ENCODE measurements at regions not wholly inside any gene's neighbourhood (a gene's known extent, or its start where the extent isn't known, plus 50 kb on each side); places are given as distances from the start of the nearest gene placed in this dataset.

DNA sequence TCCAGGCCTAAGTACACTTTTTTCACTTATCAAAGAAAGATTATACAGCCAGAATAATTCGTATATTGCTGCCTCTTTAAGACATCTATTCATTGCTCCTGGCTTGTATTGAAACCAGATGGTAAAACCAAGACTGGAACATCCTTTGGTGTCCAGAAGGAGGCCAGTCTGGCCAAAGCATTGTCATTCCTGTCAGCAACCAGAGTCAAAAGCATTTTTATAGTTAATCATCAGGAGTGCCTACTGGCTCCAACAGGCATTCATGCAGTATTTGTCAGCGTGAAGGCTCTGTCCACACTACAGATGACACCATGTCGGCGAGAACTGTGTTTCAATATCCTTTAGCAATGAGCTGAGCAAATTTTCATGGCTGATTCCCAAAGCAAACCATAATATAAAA, 118.0 kb upstream of the G2E3 start:
- no peak overlapping the region for H3K27ac Mint-ChIP-seq
- peak; percentile 46 for DNase-seq
- TF ChIP-seq, protein P1, sequence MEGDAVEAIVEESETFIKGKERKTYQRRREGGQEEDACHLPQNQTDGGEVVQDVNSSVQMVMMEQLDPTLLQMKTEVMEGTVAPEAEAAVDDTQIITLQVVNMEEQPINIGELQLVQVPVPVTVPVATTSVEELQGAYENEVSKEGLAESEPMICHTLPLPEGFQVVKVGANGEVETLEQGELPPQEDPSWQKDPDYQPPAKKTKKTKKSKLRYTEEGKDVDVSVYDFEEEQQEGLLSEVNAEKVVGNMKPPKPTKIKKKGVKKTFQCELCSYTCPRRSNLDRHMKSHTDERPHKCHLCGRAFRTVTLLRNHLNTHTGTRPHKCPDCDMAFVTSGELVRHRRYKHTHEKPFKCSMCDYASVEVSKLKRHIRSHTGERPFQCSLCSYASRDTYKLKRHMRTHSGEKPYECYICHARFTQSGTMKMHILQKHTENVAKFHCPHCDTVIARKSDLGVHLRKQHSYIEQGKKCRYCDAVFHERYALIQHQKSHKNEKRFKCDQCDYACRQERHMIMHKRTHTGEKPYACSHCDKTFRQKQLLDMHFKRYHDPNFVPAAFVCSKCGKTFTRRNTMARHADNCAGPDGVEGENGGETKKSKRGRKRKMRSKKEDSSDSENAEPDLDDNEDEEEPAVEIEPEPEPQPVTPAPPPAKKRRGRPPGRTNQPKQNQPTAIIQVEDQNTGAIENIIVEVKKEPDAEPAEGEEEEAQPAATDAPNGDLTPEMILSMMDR (IDR thresholded peaks at IDR 0.05): no peak; the same call in 1 of the 2 replicates

DNA sequence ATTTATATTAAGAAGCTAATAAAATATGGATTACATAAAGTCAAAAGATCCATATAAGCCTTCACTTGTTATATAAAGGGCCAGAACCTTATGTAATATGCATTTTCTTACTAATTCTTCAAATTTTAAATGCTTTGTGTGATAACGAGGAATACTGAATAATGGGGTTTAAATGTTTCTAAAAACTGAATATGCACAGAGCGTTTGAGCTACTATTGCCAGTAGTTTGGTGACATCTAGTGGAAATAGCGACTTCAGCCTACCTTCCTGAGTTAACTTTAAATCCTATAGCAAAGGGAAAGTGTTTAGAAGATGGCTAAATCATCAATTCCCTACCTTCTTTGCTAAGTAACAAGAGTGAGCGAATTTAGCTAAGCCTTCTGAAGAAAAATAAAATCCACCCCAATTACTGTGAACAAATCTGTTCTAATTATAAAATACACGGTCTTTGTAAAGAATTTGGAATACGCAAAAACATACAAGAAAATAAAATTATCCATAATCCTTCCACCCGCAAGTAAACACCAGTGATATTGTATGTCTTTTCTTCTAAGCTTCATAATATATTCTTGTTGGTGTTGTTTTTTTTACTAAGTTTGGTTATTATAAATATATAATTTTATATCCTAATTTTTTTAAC, 115.5 kb upstream of the G2E3 start:
- Mint-ChIP-seq H3K27me3 (ENCODE audit: insufficient read depth) (peaks cover 6% of the 10 kb centered on the region; the same call in 1 of the 2 replicates), H3K4me1 (ENCODE audit: low read depth) (peaks cover 9% of the 10 kb centered on the region), H3K36me3 (ENCODE audit: low read depth) (no peaks in the 10 kb centered on the region), H3K9me3 (no peaks in the 10 kb centered on the region), H3K27ac (no peak overlapping the region), H3K4me3 (no peak overlapping the region)
- peak; percentile 26 for DNase-seq
- TF ChIP-seq, protein P1 (IDR thresholded peaks at IDR 0.05): peak; percentile 74

More for the DNA sequence above, 118.0 kb upstream of the G2E3 start:
- Mint-ChIP-seq H3K4me1 (ENCODE audit: low read depth) (peaks cover 9% of the 10 kb centered on the region), H3K4me3 (no peak overlapping the region), H3K36me3 (ENCODE audit: low read depth) (no peaks in the 10 kb centered on the region), H3K27me3 (ENCODE audit: insufficient read depth) (peaks cover 6% of the 10 kb centered on the region; the same call in 1 of the 2 replicates), H3K9me3 (no peaks in the 10 kb centered on the region)

DNA sequence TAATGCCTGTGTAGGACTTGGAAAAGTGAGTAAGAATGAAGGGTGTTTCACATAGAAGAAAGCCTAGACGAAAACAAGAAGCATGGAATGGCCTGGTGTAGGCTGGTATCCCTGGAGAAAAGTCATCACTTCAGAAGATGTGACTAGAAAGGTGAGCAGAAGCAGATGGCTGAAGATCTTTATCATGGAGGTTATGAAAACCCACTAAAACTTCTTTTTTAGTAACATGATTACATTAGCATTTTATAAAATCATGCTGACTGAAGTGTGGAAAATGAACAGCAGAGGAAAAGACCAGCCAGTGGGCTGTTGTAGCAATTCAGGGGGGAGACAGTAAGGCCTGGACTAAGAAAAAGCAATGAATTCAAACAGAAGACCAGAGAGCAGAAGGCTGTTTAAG, 114.5 kb upstream of the G2E3 start:
- H3K4me3 Mint-ChIP-seq: no peak overlapping the region
- peaks cover 6% of the 10 kb centered on the region; the same call in 1 of the 2 replicates for H3K27me3 Mint-ChIP-seq (ENCODE audit: insufficient read depth)
- H3K27ac Mint-ChIP-seq: no peak overlapping the region
- peaks cover 9% of the 10 kb centered on the region for H3K4me1 Mint-ChIP-seq (ENCODE audit: low read depth)
- no peaks in the 10 kb centered on the region for H3K36me3 Mint-ChIP-seq (ENCODE audit: low read depth)
- no peak for DNase-seq
- TF ChIP-seq, protein P1 (IDR thresholded peaks at IDR 0.05): no peak
- H3K9me3 Mint-ChIP-seq: no peaks in the 10 kb centered on the region

DNA sequence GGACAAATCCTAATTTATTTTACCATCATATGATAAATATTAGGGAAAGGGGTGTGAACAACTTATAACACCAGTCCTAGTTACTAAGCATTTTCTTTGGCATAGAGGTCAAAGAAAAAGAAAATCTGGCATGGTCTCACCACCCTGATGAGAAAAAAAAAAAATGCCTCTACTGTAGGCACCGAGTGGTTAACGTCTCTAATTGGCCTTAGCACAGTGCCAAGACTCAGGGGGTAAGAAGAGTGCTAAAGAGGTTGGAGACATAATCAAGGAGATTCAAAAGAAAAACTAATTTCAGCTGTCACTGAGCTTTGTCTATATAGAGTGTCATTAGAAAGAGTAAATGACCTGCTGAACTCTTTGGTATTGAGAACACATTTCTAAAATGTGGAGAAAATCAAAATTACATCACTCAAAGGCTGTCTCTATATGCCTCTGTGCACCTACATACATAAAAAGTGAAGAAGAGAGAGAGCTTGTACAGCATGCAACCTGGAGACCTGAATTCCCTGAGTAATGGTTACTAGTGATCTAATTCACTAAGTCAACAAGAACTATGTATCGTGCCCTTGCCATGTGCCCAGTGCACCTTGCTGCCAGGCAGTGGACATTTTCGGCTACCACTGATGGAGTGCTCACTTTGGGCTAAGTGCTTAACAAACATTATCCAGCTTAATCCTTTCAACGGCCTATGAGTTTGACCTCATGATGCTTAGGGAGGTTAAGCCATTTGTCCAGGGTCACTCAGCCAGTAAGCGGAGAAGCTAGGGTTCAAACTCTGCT, 113.8 kb upstream of the G2E3 start:
- H3K9me3 Mint-ChIP-seq: no peaks in the 10 kb centered on the region
- H3K27ac Mint-ChIP-seq: no peak overlapping the region
- no peak overlapping the region for H3K4me3 Mint-ChIP-seq
- peaks cover 9% of the 10 kb centered on the region for H3K4me1 Mint-ChIP-seq (ENCODE audit: low read depth)
- DNase-seq: no peak
- H3K27me3 Mint-ChIP-seq (ENCODE audit: insufficient read depth): peaks cover 6% of the 10 kb centered on the region; the same call in 1 of the 2 replicates
- TF ChIP-seq, protein P1 (IDR thresholded peaks at IDR 0.05): no peak
- H3K36me3 Mint-ChIP-seq (ENCODE audit: low read depth): no peaks in the 10 kb centered on the region

DNA sequence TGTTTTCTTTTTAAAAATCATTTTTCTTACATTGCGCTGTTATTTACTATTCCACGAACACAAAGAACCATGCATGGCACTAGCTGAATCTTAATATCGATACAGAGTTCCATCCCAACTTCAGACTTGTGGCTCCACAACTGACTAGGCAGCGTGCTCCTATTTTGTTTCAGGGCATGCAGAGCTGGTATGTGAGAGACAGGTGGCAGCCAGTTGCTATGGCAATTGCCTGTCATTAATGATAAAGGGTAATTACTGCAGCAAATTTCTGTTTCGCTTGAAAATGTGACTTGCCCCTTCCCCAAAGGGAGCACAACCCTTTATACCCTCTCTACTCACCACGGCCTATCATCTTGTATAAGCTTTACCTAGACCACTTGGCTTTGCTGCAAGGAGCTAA, 113.1 kb upstream of the G2E3 start:
- DNase-seq: no peak

More for the DNA sequence above, 113.1 kb upstream of the G2E3 start:
- Mint-ChIP-seq H3K27me3 (ENCODE audit: insufficient read depth) (peaks cover 6% of the 10 kb centered on the region; the same call in 1 of the 2 replicates), H3K36me3 (ENCODE audit: low read depth) (no peaks in the 10 kb centered on the region), H3K27ac (no peak overlapping the region), H3K4me3 (no peak overlapping the region), H3K4me1 (ENCODE audit: low read depth) (peaks cover 10% of the 10 kb centered on the region), H3K9me3 (no peaks in the 10 kb centered on the region)
- TF ChIP-seq, protein P1 (IDR thresholded peaks at IDR 0.05): no peak

Data from HFFc6 (cell line).